H1 (cell line): ENCODE measurements at regions not wholly inside any gene's neighbourhood (a gene's known extent, or its start where the extent isn't known, plus 50 kb on each side); places are given as distances from the start of the nearest gene placed in this dataset.

Experiments used
- BRCA1 ChIP-seq: IDR thresholded peaks from 2 replicates; pipeline ENCODE4 v1.6.1; 2012; ENCODE audit warnings: low read depth, low read length, improper control_type of control experiment
- EGR1 ChIP-seq: IDR thresholded peaks from 2 replicates; pipeline ENCODE4 v1.6.1; 2011; ENCODE audit warnings: low read depth, low read length, borderline replicate concordance
- EP300 ChIP-seq, 2 experiments: IDR thresholded peaks; 1 replicate in 1 of 2; 2 replicates in 1 of 2; pipeline ENCODE4 v1.6.1; 2011 to 2012; ENCODE audit warnings: low read depth in 2 of 2, low read length in 2 of 2, mild to moderate bottlenecking in 2 of 2, borderline replicate concordance in 1 of 2, inconsistent platforms in 1 of 2, moderate library complexity in 1 of 2
- EZH2 ChIP-seq: fragments of 200-600 bp; sonication (generic); IDR thresholded peaks from 2 replicates; pipeline ENCODE4 v1.7.1; 2012; ENCODE audit warnings: low read depth, mild to moderate bottlenecking, moderate library complexity, low read length, inconsistent platforms; ENCODE audit not compliant: severe bottlenecking
- JUN ChIP-seq: IDR thresholded peaks from 2 replicates; pipeline ENCODE4 v1.6.1; 2011; ENCODE audit warnings: low read depth, mild to moderate bottlenecking, improper control_type of control experiment, low read length
- POLR2A ChIP-seq, 2 experiments: IDR thresholded peaks; 1 replicate in 1 of 2; 2 replicates in 1 of 2; pipeline ENCODE4 v1.6.1; 2011; ENCODE audit warnings: low read depth in 2 of 2, low read length in 2 of 2, mild to moderate bottlenecking in 2 of 2; ENCODE audit errors: control extremely low read depth in 1 of 2
- RAD21 ChIP-seq, 2 experiments: IDR thresholded peaks in 1 of 2; conservative IDR thresholded peaks in 1 of 2; 2 replicates each; pipeline ENCODE4 v1.6.1; 2011; ENCODE audit warnings: low read depth in 2 of 2, low read length in 2 of 2, improper control_type of control experiment in 1 of 2, inconsistent platforms in 1 of 2, mild to moderate bottlenecking in 1 of 2, moderate library complexity in 1 of 2
- RBBP5 ChIP-seq: IDR thresholded peaks from 2 replicates; pipeline ENCODE4 v1.7.1; 2012; ENCODE audit warnings: low read depth, mild to moderate bottlenecking, inconsistent platforms, low read length, moderate library complexity, borderline replicate concordance
- RFX5 ChIP-seq: IDR thresholded peaks from 2 replicates; pipeline ENCODE4 v1.6.1; 2011; ENCODE audit warnings: low read depth, low read length, improper control_type of control experiment, borderline replicate concordance
- SAP30 ChIP-seq: fragments of 300-600 bp; sonication (generic); IDR thresholded peaks from 2 replicates; pipeline ENCODE4 v1.7.1; 2012; ENCODE audit warnings: low read length, moderate library complexity, mild to moderate bottlenecking, inconsistent platforms; ENCODE audit not compliant: insufficient read depth, insufficient replicate concordance
- TAF1 ChIP-seq: IDR thresholded peaks from 2 replicates; pipeline ENCODE4 v1.6.1; 2011; ENCODE audit warnings: mild to moderate bottlenecking, low read depth, low read length
- YY1 ChIP-seq: IDR thresholded peaks from 2 replicates; pipeline ENCODE4 v1.6.1; 2011; ENCODE audit warnings: low read depth, mild to moderate bottlenecking, low read length
- TF ChIP-seq, protein P1 (sequence below), 3 experiments: IDR thresholded peaks; 1 replicate in 2 of 3; 2 replicates in 1 of 3; pipeline versions ENCODE4 v1.5.1 to v1.6.1; 2011; ENCODE audit warnings: low read length in 3 of 3, mild to moderate bottlenecking in 3 of 3, inconsistent platforms in 2 of 3, low read depth in 1 of 3, moderate library complexity in 1 of 3; ENCODE audit not compliant: insufficient read depth in 1 of 3; ENCODE audit errors: control extremely low read depth in 1 of 3

DNA sequence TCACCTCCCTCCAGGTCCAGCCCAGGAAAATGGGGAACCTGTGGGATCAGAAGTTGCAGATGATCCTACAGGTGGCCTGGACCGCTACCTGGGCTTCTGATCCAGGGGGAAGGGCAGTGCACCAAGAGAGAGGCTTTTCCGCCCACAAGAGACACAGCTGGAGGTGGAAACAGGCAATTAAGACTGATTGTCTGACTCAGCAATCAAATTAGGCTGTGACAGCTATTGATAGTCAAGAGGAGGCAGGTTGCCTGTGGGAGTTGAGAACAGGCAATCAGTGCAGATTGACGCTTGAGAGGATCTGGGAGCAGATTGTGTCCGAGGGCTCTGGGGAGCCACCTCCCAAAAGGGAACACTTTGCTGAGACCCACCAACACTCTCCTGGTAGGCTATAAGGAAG, 71.1 kb upstream of the SLC44A1 start:
- TF ChIP-seq JUN (no peak), SAP30 (no peak), RAD21 (IDR thresholded peaks at IDR 0.05 in 1 of 2, conservative IDR thresholded peaks at IDR 0.05 in 1 of 2; ENCODE audit: low read depth in 2 of 2, low read length in 2 of 2) (peak in 1 of 2 experiments; percentile 6; a peak in 1 of 4 replicates), RFX5 (no peak), EP300 (IDR thresholded peaks at IDR 0.05; ENCODE audit: borderline replicate concordance in 1 of 2, low read depth in 2 of 2, low read length in 2 of 2) (peak in 1 of 2 experiments; percentile 60; a peak in 1 of 3 replicates), TAF1 (no peak), YY1 (no peak), EGR1 (0 out of 2 replicates have a peak, but pooled peaks have one; percentile 50), EZH2 (no peak), POLR2A (IDR thresholded peaks at IDR 0.05; ENCODE audit: control extremely low read depth in 1 of 2, low read depth in 2 of 2, low read length in 2 of 2) (no peak), BRCA1 (no peak), RBBP5 (no peak)
- TF ChIP-seq, protein P1, sequence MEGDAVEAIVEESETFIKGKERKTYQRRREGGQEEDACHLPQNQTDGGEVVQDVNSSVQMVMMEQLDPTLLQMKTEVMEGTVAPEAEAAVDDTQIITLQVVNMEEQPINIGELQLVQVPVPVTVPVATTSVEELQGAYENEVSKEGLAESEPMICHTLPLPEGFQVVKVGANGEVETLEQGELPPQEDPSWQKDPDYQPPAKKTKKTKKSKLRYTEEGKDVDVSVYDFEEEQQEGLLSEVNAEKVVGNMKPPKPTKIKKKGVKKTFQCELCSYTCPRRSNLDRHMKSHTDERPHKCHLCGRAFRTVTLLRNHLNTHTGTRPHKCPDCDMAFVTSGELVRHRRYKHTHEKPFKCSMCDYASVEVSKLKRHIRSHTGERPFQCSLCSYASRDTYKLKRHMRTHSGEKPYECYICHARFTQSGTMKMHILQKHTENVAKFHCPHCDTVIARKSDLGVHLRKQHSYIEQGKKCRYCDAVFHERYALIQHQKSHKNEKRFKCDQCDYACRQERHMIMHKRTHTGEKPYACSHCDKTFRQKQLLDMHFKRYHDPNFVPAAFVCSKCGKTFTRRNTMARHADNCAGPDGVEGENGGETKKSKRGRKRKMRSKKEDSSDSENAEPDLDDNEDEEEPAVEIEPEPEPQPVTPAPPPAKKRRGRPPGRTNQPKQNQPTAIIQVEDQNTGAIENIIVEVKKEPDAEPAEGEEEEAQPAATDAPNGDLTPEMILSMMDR (IDR thresholded peaks at IDR 0.05; ENCODE audit: control extremely low read depth in 1 of 3, insufficient read depth in 1 of 3, low read depth in 1 of 3, low read length in 3 of 3), result no peak
